GM03348 (cell line): ENCODE measurements at regions not wholly inside any gene's neighbourhood (a gene's known extent, or its start where the extent isn't known, plus 50 kb on each side); places are given as distances from the start of the nearest gene placed in this dataset.
"Not testable (repeated sequence)": the region's sequence is repeated elsewhere in the genome, so short reads cannot be mapped to it uniquely, and the experiment has no call there.

Experiments used
- DNase-seq: peaks from one replicate; pipeline ENCODE4 v3.0.0; 2012; ENCODE audit warnings: low spot score

DNA sequence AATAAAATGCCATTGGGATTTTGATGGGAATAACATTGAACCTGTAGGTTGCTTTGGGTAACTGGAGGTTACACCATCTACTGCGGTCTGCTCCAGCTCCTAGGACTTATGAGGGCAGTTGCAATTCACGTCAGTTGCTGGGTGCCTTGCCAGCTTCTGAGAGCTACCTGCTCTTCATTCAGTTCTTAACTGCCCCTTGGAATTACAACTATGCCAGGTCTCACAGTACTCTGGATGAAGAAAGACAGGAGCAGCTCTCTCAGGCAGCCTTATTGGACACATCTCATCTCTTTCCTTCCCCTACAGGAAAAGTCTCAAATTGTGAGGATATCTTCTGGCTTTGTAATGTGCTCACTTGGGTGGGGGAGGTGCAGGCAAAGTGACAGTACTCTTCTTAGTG lies 1643.3 kb downstream of the GRIK2 start:
- no peak for DNase-seq

DNA sequence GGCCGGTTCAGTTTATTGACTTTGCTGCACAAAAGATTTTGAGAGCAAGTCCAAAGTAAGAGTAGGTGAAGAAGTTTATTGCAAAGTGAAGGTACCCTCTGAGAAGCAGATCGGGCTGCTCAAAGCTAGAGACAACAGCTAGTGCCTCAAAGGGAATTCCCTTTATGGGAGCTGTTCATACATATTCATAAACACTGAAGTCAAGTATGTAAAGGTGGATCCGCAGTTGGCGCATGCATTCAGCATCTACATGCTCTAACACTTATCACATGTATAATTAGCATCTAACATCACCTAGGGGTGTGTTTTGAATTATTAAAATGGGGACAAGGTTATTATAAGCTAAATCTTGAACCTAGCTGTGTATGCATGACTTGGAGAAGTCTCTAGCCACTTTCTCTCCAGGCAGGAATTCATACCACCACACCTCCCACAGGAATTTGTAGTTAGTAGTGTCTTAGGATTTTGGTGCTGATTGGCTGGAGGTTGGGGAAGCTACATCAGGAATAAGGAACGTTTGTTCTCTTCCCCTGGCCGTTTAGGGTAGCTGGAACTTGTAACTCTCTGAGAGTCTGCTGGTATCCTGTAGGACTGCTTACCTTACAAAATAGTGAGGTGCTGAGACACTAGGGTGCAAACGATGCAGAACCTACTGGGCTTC lies 1633.9 kb downstream of the GRIK2 start:
- DNase-seq: no peak

DNA sequence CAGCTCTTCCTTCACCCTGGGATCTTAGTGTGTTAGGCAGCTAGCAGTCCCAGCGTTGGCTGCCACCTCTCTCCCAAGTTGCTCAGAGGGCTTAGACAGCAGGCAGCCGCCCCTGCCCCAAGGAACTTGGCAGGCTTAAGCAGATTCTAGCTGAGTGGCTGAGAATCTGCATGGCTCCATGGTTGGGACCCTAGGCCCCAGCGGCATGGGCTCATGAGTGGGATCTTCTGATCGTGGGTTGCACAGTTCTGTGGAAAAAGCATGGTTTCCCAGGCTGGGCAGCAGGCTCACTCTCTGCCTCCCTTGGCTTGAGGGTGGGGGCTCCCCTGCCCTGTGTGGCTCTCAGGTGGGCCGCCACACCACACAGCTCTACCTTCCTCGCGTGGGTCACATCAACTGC lies 1624.9 kb downstream of the GRIK2 start:
- no peak for DNase-seq

DNA sequence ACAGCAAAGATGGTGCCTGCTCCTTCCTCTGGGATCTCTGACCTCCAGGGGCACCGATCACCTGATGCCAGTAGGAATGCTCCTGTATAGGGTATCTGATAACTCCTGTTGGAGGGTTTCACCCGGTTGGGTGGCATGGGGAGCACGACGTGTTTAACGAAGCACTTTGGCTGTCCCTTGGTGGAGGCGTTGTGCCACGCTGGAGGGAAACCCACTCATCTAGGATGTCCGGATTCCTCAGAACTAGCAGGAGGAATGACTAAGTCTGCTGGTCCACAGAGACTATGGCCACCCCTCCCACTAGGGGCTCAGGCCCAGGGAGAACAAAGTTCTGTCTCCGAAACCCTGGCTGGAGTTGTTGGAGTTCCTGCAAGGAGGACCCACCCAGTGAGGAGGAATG lies 1624.4 kb downstream of the GRIK2 start:
- no peak for DNase-seq

DNA sequence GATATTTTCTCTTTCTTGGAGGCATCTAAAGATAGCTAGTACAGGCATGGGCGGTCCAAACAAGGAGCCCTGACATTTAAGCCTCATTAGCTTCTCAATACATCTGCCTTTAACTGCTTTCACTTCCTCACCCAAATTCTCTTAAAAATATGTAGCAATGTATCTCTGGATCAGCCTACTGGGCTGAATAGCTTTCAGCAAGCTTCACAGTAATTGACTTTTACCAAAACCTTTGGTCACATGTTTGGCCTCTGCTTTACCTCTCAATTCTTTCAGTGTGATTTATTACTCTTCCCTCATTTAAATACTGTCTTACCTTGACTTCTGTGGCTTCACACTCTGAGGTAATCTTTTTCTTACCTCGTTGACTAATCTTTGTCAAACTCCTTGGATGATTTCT lies 1618.1 kb downstream of the GRIK2 start:
- DNase-seq: no peak

DNA sequence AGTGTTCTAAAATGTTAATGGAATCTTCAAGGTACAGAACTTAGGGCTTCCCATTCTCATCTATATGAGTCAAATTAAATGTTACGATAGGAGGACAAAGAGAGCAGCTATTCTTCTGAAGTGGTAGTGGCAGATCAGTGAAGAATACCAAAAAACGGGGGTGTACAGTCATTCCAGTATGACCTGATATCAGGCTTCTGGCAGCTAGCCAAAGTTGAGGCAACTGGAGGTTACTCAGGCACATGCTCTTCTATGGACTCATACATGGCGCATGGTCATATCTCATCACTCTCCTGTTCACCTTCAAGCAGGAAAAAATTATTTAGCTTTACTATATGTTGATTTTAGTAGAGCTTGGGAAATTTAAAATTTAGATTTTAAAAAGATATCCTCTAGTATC lies 1608.8 kb downstream of the GRIK2 start:
- no peak for DNase-seq

DNA sequence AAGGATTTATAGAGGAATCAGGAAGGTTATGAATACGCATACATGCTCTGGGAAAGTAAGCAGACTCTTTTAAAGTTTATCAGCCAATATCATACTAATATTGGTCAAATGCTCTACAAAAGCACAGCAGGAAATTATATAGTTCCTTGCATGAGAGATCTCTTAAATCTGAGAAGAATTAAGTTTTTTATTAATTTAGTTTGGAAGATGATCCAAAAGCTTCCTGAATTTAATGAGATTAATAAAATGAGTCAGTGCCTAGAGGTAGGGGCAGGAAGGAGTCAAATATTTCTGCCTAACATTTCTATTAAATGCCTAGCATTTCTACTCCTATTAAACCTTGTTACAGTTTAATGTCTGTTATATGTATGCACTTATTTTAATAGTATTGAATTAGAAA lies 1608.2 kb downstream of the GRIK2 start:
- DNase-seq: no peak

DNA sequence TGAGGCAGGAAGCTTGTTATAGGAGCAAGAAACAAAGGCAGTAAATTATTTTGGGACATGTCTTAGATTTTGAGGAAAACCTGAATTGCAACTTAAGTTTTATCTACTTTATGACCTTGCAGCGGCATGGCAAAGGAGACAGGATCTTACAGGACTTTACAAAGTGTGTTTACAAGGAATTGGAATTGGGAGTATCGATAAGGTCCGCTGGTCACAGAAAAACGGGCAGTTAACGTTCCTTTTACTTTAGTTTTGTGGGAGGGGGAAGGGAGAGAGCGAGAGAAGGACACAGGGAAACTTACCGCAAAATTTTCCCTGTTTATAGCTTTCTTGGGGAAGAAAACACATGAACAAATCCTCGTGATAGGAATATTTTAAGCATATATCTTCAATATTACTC lies 1607.2 kb downstream of the GRIK2 start:
- no peak for DNase-seq

DNA sequence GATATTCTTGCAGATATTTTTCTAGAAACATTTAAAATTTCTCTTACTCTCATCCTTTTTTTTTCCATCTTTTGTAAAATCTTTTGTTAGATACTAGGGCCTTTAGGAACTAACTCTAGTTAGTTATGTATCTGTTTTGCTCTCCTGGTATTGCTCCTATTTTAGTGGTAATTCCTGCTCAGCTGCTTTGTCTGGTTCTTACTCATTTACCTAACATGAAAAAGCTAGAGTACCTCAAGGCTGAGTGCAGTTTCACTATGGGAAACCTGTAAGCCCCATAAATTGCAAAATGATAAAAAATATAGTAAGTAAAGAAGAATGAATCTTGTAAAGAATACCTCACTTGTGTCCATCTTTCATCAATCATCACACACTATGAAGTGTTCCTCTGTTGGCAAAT lies 1602.0 kb downstream of the GRIK2 start:
- DNase-seq: no peak

DNA sequence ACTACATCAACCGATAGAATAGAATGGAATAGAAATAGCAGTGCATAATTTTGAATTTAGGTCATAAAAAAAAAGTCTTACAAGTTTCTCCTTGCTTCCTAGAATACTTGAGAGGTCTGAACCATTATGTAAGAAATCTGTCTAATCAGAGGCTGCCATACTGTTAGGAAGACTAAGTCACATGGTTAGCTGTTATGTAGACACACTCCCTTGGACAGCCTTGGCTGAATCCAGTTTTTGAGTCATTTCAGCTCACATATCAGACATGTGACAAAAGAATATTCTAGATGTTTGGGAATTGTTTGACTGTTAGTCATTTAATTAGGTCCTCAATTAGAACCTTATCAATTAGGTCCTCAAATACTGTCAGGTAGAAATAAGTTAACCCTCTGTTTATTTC lies 1601.4 kb downstream of the GRIK2 start:
- no peak for DNase-seq

DNA sequence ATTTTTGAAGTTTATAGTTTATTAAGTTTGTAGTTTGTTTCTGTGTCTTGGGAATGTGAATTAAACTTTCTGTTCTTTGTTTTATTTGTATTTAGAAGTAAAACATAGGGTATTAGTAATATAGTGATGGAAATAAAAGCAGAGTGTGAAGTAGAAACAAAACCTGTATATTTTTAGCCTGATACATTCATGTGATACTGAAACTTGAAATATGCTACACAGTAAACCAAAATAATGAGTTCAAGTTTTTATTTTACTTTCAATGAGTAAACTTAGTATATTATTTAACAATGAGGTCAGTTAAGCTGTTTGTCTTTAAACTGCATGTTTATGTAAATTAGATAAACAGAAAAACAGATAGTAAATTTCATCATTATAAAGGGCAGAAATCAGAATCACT lies 1592.6 kb downstream of the GRIK2 start:
- DNase-seq: no peak

DNA sequence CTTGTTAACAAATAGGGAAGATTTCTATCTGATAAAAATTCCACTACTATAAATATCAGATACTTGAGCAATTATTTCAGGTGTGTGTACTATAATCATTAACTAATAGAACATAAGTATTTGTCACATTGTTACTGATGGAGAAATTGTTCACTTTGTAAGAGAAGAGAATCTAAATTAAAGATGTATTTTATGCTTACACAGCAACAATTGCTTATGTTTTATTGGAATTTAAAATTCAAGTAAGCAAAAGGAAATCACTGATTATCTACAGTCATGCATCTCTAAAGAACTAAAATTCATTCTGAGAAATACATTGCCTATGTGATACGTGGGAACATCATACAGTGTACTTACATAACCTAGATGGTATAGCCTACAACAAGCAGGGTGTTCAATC lies 1590.8 kb downstream of the GRIK2 start:
- DNase-seq: no peak

DNA sequence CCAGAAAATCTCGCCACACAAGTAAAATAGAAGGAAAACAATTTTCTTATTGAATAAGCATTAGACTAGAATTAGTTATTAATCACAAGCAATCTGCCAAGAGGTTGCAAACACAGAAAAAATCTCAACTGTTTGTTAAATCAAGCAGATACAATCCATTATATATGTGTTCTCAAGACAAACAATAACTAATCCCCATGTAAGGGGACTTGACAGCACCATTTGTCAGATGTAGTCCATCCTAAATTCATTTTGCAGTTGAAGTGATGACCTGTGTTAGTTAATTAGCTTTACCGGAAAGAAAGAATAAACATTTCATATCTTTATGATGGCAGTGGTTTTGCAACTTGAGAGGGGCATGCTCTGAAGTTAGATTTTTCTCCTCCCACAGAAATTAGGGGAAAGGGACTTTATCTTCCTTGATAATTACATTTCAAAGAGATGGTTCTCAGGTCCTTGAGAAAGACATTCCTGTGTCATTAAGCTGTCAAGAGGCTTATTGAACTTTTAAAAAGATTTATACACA lies 1588.0 kb downstream of the GRIK2 start:
- DNase-seq: no peak

DNA sequence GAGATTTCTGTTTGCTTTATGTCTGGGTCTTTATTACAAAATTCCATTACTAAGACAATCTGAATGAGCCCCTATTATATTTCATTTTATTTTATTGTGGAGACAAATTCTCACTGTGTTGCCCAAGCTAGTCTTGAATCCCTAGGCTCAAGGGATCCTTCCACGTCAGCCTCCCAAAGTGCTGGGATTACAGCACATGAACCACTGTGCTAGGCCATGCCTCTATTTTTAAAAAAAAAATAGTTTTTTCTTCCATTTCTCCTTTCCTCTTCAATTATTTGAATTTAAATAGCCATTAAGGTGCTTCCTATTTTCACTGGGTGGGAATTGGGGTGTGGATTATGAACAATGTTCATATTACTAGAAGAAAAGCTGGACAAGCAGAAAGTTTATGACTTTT lies 1587.4 kb downstream of the GRIK2 start:
- DNase-seq: no peak

DNA sequence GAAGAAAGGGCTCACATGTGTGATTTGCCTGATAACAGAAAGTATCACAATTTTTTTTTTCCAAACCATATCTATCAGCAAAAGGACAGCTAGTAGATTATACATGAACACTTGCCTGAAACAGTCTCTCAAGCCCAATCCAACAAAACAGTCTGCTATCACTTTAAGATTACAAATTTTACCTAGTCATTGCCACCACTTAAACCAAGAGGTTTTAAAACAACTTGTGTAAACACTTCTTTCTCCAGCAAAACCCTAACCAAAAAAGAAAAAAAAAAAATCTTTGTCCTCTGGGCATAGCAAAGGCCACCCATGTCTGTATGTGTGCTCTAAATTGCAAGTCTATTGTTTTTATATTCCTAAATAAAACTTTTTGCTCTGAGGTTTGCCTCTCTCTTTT lies 1568.4 kb downstream of the GRIK2 start:
- DNase-seq: no peak

DNA sequence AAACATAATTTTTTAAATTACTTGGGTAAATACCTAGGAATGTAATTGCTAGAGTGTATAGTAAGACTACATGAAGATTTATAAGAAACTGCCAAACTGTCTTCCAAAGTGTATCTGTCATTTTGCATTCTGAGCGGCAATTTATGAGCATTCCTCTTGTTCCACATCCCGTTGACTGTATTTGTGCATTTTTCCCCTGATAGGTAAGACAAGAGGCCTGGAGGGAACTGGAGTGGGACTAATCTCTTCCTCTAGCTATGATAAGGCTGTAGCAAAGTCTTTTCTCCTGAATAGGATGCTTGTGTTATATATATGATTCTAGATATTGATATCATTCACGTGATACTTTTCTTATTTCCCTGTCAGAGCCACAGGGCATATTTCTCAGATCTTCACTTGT lies 1557.5 kb downstream of the GRIK2 start:
- DNase-seq: no peak

DNA sequence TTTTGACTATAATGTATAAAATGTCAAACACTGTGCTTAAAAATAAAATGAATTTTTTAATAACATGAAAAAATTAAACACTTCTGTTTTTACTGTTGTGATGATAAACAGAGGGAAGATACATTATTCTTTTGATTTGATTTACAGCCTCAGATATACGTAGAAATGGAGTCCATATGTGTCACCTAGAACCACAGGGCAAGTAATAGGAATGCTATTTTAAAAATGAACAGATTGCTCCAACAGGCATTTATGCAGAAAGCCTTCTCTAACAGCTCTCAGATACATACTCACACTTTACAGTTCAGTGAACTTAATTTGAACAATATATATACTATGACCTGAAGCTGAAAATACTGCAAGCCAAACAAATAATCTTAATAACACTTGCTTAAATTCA lies 1551.0 kb downstream of the GRIK2 start:
- DNase-seq: no peak

DNA sequence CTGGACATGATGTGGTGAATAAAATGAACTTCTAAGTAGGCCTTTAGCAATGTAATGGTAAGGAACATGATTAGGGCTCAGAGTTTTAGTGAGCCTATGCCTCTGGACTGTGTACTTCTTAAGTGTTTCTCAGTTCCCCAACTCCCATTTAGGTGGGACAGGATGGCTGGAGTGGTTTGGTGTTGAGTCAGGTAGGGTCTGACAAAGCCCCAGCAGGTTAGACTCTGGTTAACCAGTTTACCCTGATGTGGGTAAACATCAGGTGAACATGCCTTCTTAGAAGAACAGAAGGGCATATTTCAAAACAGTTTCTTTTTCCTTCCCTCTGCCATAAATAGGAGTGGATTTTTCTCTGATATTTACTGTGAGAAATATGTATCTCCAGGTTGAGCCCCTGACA lies 1548.7 kb downstream of the GRIK2 start:
- DNase-seq: no peak

DNA sequence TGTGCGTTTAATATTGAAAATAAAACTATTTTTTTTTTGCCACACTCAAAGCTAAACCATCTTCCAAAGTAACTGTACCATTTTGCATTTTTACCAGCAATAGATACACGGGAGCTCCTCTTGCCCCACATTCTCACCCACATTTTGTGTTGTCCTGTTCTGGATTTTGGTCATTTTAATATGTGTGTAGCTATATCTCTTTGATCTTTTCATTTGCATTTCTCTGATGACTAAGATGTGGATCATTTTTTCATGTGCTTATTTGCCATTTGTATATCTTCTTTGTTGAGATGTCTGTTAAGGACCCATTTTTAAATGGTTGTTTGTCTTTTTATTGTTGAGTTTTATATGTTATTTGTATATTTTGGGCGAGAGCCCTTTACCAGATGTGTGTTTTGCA lies 1543.5 kb downstream of the GRIK2 start:
- DNase-seq: no peak

DNA sequence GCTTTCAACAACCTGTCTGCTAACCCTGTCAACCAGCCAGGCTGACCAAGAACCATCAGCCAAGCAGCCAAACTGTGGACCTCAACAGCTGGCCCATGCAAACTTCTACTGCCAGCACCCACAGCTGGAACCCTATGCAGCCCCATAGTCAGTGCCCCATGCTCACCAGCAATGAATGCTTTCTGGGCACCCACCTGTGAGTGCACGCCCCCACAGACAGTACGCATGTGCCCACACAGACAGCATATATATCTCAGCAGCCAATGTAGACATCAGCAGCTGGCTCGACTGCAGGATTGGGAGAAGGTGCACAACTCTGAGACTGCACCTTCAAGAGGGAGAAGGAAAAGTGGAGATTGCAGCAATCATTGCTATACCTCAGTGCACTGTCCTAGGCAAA lies 1534.6 kb downstream of the GRIK2 start:
- DNase-seq: no peak

DNA sequence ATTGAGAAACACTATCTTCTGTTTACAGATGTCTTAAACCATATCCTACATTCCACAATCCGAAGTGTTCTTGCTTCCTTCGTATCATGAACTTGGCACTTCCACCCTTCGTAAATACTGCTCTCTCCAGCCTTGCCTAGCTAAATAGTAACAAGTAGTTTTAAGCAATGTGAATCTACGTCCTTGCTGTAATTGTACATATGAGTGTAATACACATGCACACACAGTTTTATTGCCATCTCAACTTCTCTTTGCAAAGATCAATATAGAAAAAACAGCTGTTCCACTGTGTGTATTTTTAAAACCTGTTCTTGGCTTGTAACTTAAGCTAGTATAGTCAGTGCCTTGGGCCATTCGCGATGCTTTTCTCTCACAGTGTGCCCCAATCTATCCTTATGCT lies 1524.7 kb downstream of the GRIK2 start:
- DNase-seq: no peak

DNA sequence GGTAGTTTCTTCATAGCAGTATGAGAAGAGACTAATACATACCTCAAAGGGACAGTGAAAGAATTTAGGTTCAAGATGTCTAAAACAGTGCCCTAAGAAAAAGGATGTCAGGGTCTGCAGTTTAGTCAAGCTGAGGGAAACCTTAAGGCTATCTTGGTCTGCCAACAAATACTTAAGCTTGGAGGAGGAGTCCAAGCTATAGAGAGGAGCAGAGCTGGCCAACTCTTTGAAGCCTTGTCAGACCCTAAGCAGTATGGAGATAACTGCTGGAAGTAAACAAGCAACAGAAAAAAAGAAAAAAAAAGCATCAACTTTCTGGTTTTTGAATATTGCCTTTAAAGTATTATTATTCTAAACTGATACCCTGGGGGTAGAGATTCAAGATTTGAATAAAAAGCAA lies 1518.1 kb downstream of the GRIK2 start:
- DNase-seq: no peak

DNA sequence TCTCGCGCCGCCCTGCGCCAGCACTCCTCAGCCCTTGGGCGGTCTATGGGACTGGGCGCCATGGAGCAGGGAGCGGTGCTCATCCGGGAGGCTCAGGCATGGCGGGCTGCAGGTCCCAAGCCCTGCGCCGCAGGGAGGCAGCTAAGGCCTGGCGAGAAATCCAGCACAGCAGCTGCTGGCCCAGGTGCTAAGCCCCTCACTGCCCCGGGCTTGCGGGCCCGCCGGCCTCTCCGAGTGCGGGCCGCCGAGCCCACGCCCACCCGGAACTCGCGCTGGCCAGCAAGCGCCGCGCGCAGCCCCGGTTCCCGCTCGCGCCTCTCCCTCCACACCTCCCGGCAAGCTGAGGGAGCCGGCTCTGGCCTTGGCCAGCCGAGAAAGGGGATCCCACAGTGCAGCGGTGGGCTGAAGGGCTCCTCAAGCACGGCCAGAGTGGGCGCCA lies 1517.2 kb downstream of the GRIK2 start:
- DNase-seq: not testable (repeated sequence)

DNA sequence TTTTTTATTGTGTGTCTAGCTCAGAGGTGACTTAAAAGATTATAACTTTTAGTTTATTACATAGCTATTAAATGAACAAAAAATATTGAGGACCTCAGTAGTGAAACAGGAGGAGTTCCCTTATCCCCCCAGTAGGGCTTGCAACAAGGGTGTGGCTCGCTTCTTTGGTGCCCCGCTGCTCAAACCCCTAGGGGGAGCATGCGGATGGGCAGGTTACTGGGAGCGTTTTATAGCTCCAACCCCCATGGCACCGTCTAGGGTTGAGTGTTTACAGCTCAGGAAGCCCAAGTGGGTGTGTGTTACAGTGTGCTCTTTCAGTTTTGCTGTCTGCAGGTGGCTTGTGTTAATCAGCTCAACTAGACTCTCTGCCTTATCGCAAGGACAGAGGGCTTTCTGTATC lies 1513.7 kb downstream of the GRIK2 start:
- no peak for DNase-seq

DNA sequence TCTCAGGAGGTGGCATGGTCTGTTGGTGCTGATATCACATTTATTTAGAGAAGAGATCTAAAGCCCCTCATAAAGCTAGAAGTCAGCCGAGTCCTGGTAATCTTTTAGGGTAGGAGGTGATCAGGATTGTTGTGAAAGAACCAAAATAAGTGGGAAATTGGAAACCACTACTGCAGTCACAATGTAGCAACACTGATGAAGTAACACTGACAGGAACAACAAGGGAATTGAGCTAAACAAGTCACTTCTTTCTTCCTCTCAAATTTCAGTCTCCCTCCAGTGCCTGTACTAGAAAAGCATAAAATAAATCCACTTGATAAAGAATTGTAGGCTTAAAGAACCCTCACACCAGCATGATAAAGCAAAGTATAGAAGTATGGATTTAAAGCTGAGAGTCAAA lies 1509.0 kb downstream of the GRIK2 start:
- DNase-seq: no peak
